ENCODE measurements at regions not wholly inside any gene's neighbourhood (a gene's known extent, or its start where the extent isn't known, plus 50 kb on each side); places are given as distances from the start of the nearest gene placed in this dataset.
"Not testable (repeated sequence)": the region's sequence is repeated elsewhere in the genome, so short reads cannot be mapped to it uniquely, and the experiment has no call there.

GRCh38 chr2:125224830-125225229 is 1199.7 kb downstream of the CNTNAP5 start:
- no peak for DNase-seq

GRCh38 chr2:125227843-125228392 is 1202.8 kb downstream of the CNTNAP5 start:
- DNase-seq: no peak

GRCh38 chr2:125240870-125241269 is 1215.8 kb downstream of the CNTNAP5 start:
- no peak for DNase-seq

- DNase-seq: no peak
Observed at GRCh38 chr2:125243074-125243473, 1218.0 kb downstream of the CNTNAP5 start.

GRCh38 chr2:125254010-125254409 is 1228.9 kb downstream of the CNTNAP5 start:
- DNase-seq: no peak

GRCh38 chr2:125259451-125259850 is 1234.4 kb downstream of the CNTNAP5 start:
- no peak for DNase-seq

- DNase-seq: not testable (repeated sequence)
Observed at GRCh38 chr2:125260366-125260930, 1235.4 kb downstream of the CNTNAP5 start.

- no peak for DNase-seq
Observed at GRCh38 chr2:125264453-125264852, 1239.4 kb downstream of the CNTNAP5 start.

- no peak for DNase-seq
Observed at GRCh38 chr2:125267683-125268082, 1242.6 kb downstream of the CNTNAP5 start.

- no peak for DNase-seq
Observed at GRCh38 chr2:125272651-125273050, 1247.6 kb downstream of the CNTNAP5 start.

- no peak for DNase-seq
Observed at GRCh38 chr2:125274718-125275117, 1249.6 kb downstream of the CNTNAP5 start.

- DNase-seq: no peak
Observed at GRCh38 chr2:125280265-125280664, 1255.2 kb downstream of the CNTNAP5 start.

GRCh38 chr2:125281242-125281641 is 1256.2 kb downstream of the CNTNAP5 start:
- DNase-seq: no peak

GRCh38 chr2:125296742-125297141 is 1271.7 kb downstream of the CNTNAP5 start:
- DNase-seq: no peak

- no peak for DNase-seq
Observed at GRCh38 chr2:125310657-125311364, 1285.7 kb downstream of the CNTNAP5 start.

GRCh38 chr2:125312342-125312741 is 1287.3 kb downstream of the CNTNAP5 start:
- DNase-seq: no peak

GRCh38 chr2:125313806-125314205 is 1288.7 kb downstream of the CNTNAP5 start:
- DNase-seq: no peak

- no peak for DNase-seq
Observed at GRCh38 chr2:125318740-125319139, 1293.7 kb downstream of the CNTNAP5 start.

- no peak for DNase-seq
Observed at GRCh38 chr2:125324273-125324672, 1299.2 kb downstream of the CNTNAP5 start.

- DNase-seq: no peak
Observed at GRCh38 chr2:125330133-125330532, 1305.0 kb downstream of the CNTNAP5 start.

- no peak for DNase-seq
Observed at GRCh38 chr2:125341353-125341752, 1314.6 kb upstream of the GYPC start.

- DNase-seq: not testable (repeated sequence)
Observed at GRCh38 chr2:125353542-125353941, 1302.4 kb upstream of the GYPC start.

- DNase-seq: no peak
Observed at GRCh38 chr2:125364192-125364983, 1291.6 kb upstream of the GYPC start.

- no peak for DNase-seq
Observed at GRCh38 chr2:125364984-125365265, 1291.0 kb upstream of the GYPC start.

Data from activated CD8-positive, alpha-beta memory T cell treated with anti-CD3 and anti-CD28 coated beads, Interleukin-2, amount 50 U/mL, for 48 hours (primary cell).